Liver (tissue), 8 donors: ENCODE measurements at regions not wholly inside any gene's neighbourhood (a gene's known extent, or its start where the extent isn't known, plus 50 kb on each side); places are given as distances from the start of the nearest gene placed in this dataset.

Experiments
- DNase-seq: peaks from one replicate; pipeline ENCODE4 v3.0.0-alpha.2; 2017; ENCODE audit warnings: low spot score
- H3K27ac ChIP-seq, 2 donors: one replicate each; pipeline ENCODE4 v1.7.0; 2013; ENCODE audit warnings: inconsistent platforms in 2 of 2, low read length in 2 of 2, control low read depth in 1 of 2, low read depth in 1 of 2, mild to moderate bottlenecking in 1 of 2
- H3K27me3 ChIP-seq, 4 donors: one replicate each; pipeline versions ENCODE4 v1.6.1 to v1.7.0; 2013; ENCODE audit warnings: low read length in 3 of 4, inconsistent platforms in 1 of 4, mild to moderate bottlenecking in 1 of 4, moderate library complexity in 1 of 4; ENCODE audit not compliant: control insufficient read depth in 4 of 4, insufficient read depth in 4 of 4
- H3K36me3 ChIP-seq, 4 donors: one replicate each; pipeline versions ENCODE4 v1.6.1 to v1.7.0; 2013; ENCODE audit warnings: low read length in 3 of 4, mild to moderate bottlenecking in 3 of 4, low read depth in 1 of 4, moderate library complexity in 1 of 4; ENCODE audit not compliant: control insufficient read depth in 4 of 4, insufficient read depth in 3 of 4
- H3K4me1 ChIP-seq, 4 donors: one replicate each; pipeline versions ENCODE4 v1.6.1 to v1.7.0; 2013; ENCODE audit warnings: low read length in 3 of 4, mild to moderate bottlenecking in 3 of 4, moderate library complexity in 1 of 4; ENCODE audit not compliant: control insufficient read depth in 4 of 4, insufficient read depth in 4 of 4
- H3K4me3 ChIP-seq, 3 donors: one replicate each; pipeline versions ENCODE4 v1.6.1 to v1.7.0; 2013; ENCODE audit warnings: low read length in 3 of 3, control low read depth in 1 of 3, low read depth in 1 of 3, mild to moderate bottlenecking in 1 of 3
- H3K9ac ChIP-seq, 2 donors: one replicate each; pipeline ENCODE4 v1.7.0; 2013; ENCODE audit warnings: low read length in 2 of 2, mild to moderate bottlenecking in 2 of 2, moderate library complexity in 2 of 2, control low read depth in 1 of 2, low read depth in 1 of 2
- H3K9me3 ChIP-seq, 4 donors: one replicate each; pipeline versions ENCODE4 v1.6.1 to v1.7.0; 2013; ENCODE audit warnings: low read length in 3 of 4; ENCODE audit not compliant: control insufficient read depth in 4 of 4
- ATF3 ChIP-seq: IDR thresholded peaks from 2 replicates; pipeline ENCODE4 v1.6.1; 2016; ENCODE audit warnings: antibody characterized with exemption
- CTCF ChIP-seq: fragments of 150-350 bp; IDR thresholded peaks from 2 replicates; pipeline ENCODE4 v1.5.1; 2017; ENCODE audit warnings: improper control_type of control experiment, low read depth, low read length; ENCODE audit not compliant: missing input control
- EGR1 ChIP-seq, 2 donors: IDR thresholded peaks; 2 replicates each; pipeline ENCODE4 v1.6.1; 2016 to 2018; ENCODE audit warnings: antibody characterized with exemption in 2 of 2, low read depth in 2 of 2
- FOXA1 ChIP-seq: IDR thresholded peaks from 2 replicates; pipeline ENCODE4 v1.6.1; 2016; ENCODE audit warnings: antibody characterized with exemption
- GABPA ChIP-seq, 2 donors: IDR thresholded peaks in 1 of 2; conservative IDR thresholded peaks in 1 of 2; 2 replicates each; pipeline ENCODE4 v1.6.1; 2016; ENCODE audit warnings: antibody characterized with exemption in 2 of 2, mild to moderate bottlenecking in 1 of 2, moderate library complexity in 1 of 2
- HNF4A ChIP-seq, 2 donors: conservative IDR thresholded peaks; 2 replicates each; pipeline ENCODE4 v1.6.1; 2016; ENCODE audit warnings: antibody characterized with exemption in 2 of 2, mild to moderate bottlenecking in 2 of 2
- HNF4G ChIP-seq: IDR thresholded peaks from 2 replicates; pipeline ENCODE4 v1.6.1; 2016; ENCODE audit warnings: antibody characterized with exemption
- MAX ChIP-seq: IDR thresholded peaks from 2 replicates; pipeline ENCODE4 v1.6.1; 2016; ENCODE audit warnings: antibody characterized with exemption
- NR2F2 ChIP-seq: IDR thresholded peaks from 2 replicates; pipeline ENCODE4 v1.6.1; 2016; ENCODE audit warnings: antibody characterized with exemption
- RAD21 ChIP-seq, 2 donors: IDR thresholded peaks; 2 replicates each; pipeline ENCODE4 v1.6.1; 2016; ENCODE audit warnings: antibody characterized with exemption in 2 of 2, mild to moderate bottlenecking in 2 of 2
- REST ChIP-seq: IDR thresholded peaks from 2 replicates; pipeline ENCODE4 v1.6.1; 2016; ENCODE audit warnings: antibody characterized with exemption, mild to moderate bottlenecking
- RXRA ChIP-seq, 2 donors: IDR thresholded peaks; 2 replicates each; pipeline ENCODE4 v1.6.1; 2017 to 2018; ENCODE audit warnings: antibody characterized with exemption in 2 of 2, mild to moderate bottlenecking in 1 of 2
- SP1 ChIP-seq: IDR thresholded peaks from 2 replicates; pipeline ENCODE4 v1.6.1; 2018; ENCODE audit warnings: antibody characterized with exemption, mild to moderate bottlenecking
- TAF1 ChIP-seq: conservative IDR thresholded peaks from 2 replicates; pipeline ENCODE4 v1.6.1; 2016; ENCODE audit warnings: antibody characterized with exemption, mild to moderate bottlenecking
- YY1 ChIP-seq: IDR thresholded peaks from 2 replicates; pipeline ENCODE4 v1.6.1; 2016; ENCODE audit warnings: antibody characterized with exemption, mild to moderate bottlenecking
- ZBTB33 ChIP-seq: IDR thresholded peaks from 2 replicates; pipeline ENCODE4 v1.6.1; 2016; ENCODE audit warnings: antibody characterized with exemption
- WGBS: extraction: QIAGEN DNeasy Blood & Tissue Kit; methylation state at CpG from one replicate; pipeline ENCODE4 v1.1.7; 2013; 5-methylcytosine and 5-hydroxymethylcytosine counted together
- donor health status: healthy.
- donor health status: healthy.
- donor health status: healthy.
- donor health status: healthy.
- donor health status: healthy.

GRCh38 chr17:79220713-79221291, 146.2 kb downstream of the ENGASE start:
- no peak overlapping the region for H3K4me3 ChIP-seq
- H3K9ac ChIP-seq: no peak overlapping the region
- TF ChIP-seq ZBTB33 (no peak), MAX (no peak), REST (no peak), FOXA1 (no peak), GABPA (IDR thresholded peaks at IDR 0.05 in 1 of 2, conservative IDR thresholded peaks at IDR 0.05 in 1 of 2) (no peak), ATF3 (no peak), YY1 (no peak), EGR1 (IDR thresholded peaks at IDR 0.05; ENCODE audit: low read depth in 2 of 2) (no peak), RXRA (IDR thresholded peaks at IDR 0.05) (no peak), HNF4A (conservative IDR thresholded peaks at IDR 0.05) (no peak)
- no peaks in the 10 kb centered on the region for H3K36me3 ChIP-seq
- H3K27ac ChIP-seq: no peak overlapping the region
- H3K27me3 ChIP-seq: peaks cover 0 to 4% (median 2%) of the 10 kb centered on the region in 4 donors
- H3K9me3 ChIP-seq: no peaks in the 10 kb centered on the region
- H3K4me1 ChIP-seq: peaks cover 0 to 6% (median 3%) of the 10 kb centered on the region in 4 donors
- WGBS: 37% methylated on average over 21 of the region's 21 CpGs
- no peak for DNase-seq

- no peaks in the 10 kb centered on the region for H3K36me3 ChIP-seq
- H3K9me3 ChIP-seq: no peaks in the 10 kb centered on the region
- no peak overlapping the region for H3K9ac ChIP-seq
- 6% methylated on average over 23 of the region's 23 CpGs for WGBS
- H3K4me3 ChIP-seq: no peak overlapping the region
- peaks cover 0 to 4% (median 2%) of the 10 kb centered on the region in 4 donors for H3K27me3 ChIP-seq
- H3K27ac ChIP-seq: no peak overlapping the region
- no peak for DNase-seq
- TF ChIP-seq RXRA (IDR thresholded peaks at IDR 0.05) (no peak), RAD21 (IDR thresholded peaks at IDR 0.05) (no peak), ZBTB33 (no peak), HNF4A (conservative IDR thresholded peaks at IDR 0.05) (no peak), YY1 (no peak), ATF3 (no peak), GABPA (IDR thresholded peaks at IDR 0.05 in 1 of 2, conservative IDR thresholded peaks at IDR 0.05 in 1 of 2) (no peak), MAX (no peak), NR2F2 (no peak), TAF1 (no peak), SP1 (no peak), HNF4G (no peak), CTCF (no peak)
- peaks cover 0 to 3% (median 3%) of the 10 kb centered on the region in 4 donors for H3K4me1 ChIP-seq
These were observed 145.6 kb downstream of the ENGASE start for GRCh38 chr17:79220201-79220712.
